GM23248 (cell line): ENCODE measurements at regions not wholly inside any gene's neighbourhood (a gene's known extent, or its start where the extent isn't known, plus 50 kb on each side); places are given as distances from the start of the nearest gene placed in this dataset.

ENCODE experiments used
- DNase-seq: peaks from one replicate; pipeline ENCODE4 v3.0.0-alpha.2; 2015
- H2AFZ ChIP-seq: fragments of 200-600 bp; sonication (generic); 2 replicates; pipeline ENCODE4 v1.6.1; 2016; ENCODE audit warnings: antibody characterized with exemption
- H3F3A ChIP-seq: fragments of 200-600 bp; sonication (generic); 2 replicates; pipeline ENCODE4 v1.6.1; 2016; ENCODE audit warnings: mild to moderate bottlenecking, antibody characterized with exemption, mixed run types; ENCODE audit not compliant: insufficient read depth
- H3K27ac ChIP-seq: fragments of 200-600 bp; sonication (generic); 2 replicates; pipeline ENCODE4 v1.5.1; 2016; ENCODE audit warnings: mild to moderate bottlenecking
- H3K27me3 ChIP-seq: fragments of 200-600 bp; sonication (generic); replicated peaks from 2 replicates; pipeline ENCODE4 v1.6.1; 2016; ENCODE audit warnings: mild to moderate bottlenecking; ENCODE audit not compliant: insufficient read depth
- H3K36me3 ChIP-seq: fragments of 200-600 bp; sonication (generic); 2 replicates; pipeline ENCODE4 v1.6.1; 2016; ENCODE audit warnings: low read depth, mild to moderate bottlenecking
- H3K4me1 ChIP-seq: fragments of 200-600 bp; sonication (generic); 2 replicates; pipeline ENCODE4 v1.6.1; 2016; ENCODE audit warnings: mild to moderate bottlenecking; ENCODE audit not compliant: insufficient read depth
- H3K4me2 ChIP-seq: fragments of 200-600 bp; sonication (generic); one replicate; pipeline ENCODE4 v1.6.1; 2016; ENCODE audit warnings: mild to moderate bottlenecking; ENCODE audit not compliant: unreplicated experiment
- H3K4me3 ChIP-seq: fragments of 200-600 bp; sonication (generic); 2 replicates; pipeline ENCODE4 v1.5.1; 2016; ENCODE audit warnings: mild to moderate bottlenecking
- H3K79me2 ChIP-seq: fragments of 200-600 bp; sonication (generic); 2 replicates; pipeline ENCODE4 v1.6.1; 2016; ENCODE audit warnings: mild to moderate bottlenecking; ENCODE audit not compliant: insufficient read depth
- H3K9ac ChIP-seq: fragments of 200-600 bp; sonication (generic); 2 replicates; pipeline ENCODE4 v1.6.1; 2016; ENCODE audit warnings: mild to moderate bottlenecking
- H3K9me2 ChIP-seq: fragments of 200-600 bp; sonication (generic); 2 replicates; pipeline ENCODE4 v1.6.1; 2016; ENCODE audit warnings: mixed run types, mild to moderate bottlenecking, moderate library complexity; ENCODE audit not compliant: insufficient read depth
- H3K9me3 ChIP-seq: fragments of 200-600 bp; sonication (generic); one replicate; pipeline ENCODE4 v1.6.1; 2017; ENCODE audit warnings: low read depth
- H4K20me1 ChIP-seq: fragments of 200-600 bp; sonication (generic); 2 replicates; pipeline ENCODE4 v1.6.0; 2016; ENCODE audit not compliant: insufficient read depth
- EZH2 ChIP-seq: fragments of 200-600 bp; sonication (generic); IDR thresholded peaks from 2 replicates; pipeline ENCODE4 v1.6.1; 2018; ENCODE audit warnings: antibody characterized with exemption, mild to moderate bottlenecking; ENCODE audit not compliant: insufficient read depth, poor library complexity, severe bottlenecking
- EZH2phosphoT487 ChIP-seq: fragments of 200-600 bp; sonication (generic); IDR thresholded peaks from 2 replicates; pipeline ENCODE4 v1.6.1; 2018; ENCODE audit warnings: antibody characterized with exemption, moderate library complexity, mild to moderate bottlenecking, low read depth; ENCODE audit not compliant: insufficient read depth
- WGBS, 2 experiments: methylation state at CpG; one replicate each; pipeline ENCODE4 v1.1.6; 2015 to 2017; ENCODE audit warnings: low lambda C conversion rate in 2 of 2, low coverage in 1 of 2; ENCODE audit errors: missing lambda C conversion rate in 2 of 2; 5-methylcytosine and 5-hydroxymethylcytosine counted together
- in situ Hi-C: fragments of 300-500 bp; cut with MboI; formaldehyde crosslinking; loops from 2 replicates; pipeline ENCODE4 v1.15.0; 2020

GRCh38 chr2:195407783-195408182 lies 249.2 kb upstream of the SLC39A10 start:
- 68 to 69% methylated on average over 3 of the region's 3 CpGs for WGBS, 2 experiments
- Histone ChIP-seq H3K79me2 (no peaks in the 10 kb centered on the region), H2AFZ (no peak overlapping the region), H3K4me3 (no peak overlapping the region), H3K36me3 (no peaks in the 10 kb centered on the region), H3K4me2 (no peak overlapping the region), H3K9me3 (no peaks in the 10 kb centered on the region), H3K9ac (no peak overlapping the region), H3K9me2 (no peaks in the 10 kb centered on the region), H4K20me1 (no peaks in the 10 kb centered on the region), H3K27me3 (no peaks in the 10 kb centered on the region), H3K27ac (no peak overlapping the region), H3F3A (peaks cover 8% of the 10 kb centered on the region), H3K4me1 (peaks cover 18% of the 10 kb centered on the region; the same call in 1 of the 2 replicates)
- DNase-seq, result peak; percentile 66
- in situ Hi-C loops, result no loop called here
- TF ChIP-seq EZH2, result no peak
- TF ChIP-seq EZH2phosphoT487, result no peak

- Histone ChIP-seq H2AFZ (no peak overlapping the region), H3K4me3 (no peak overlapping the region), H3K4me1 (peaks cover 18% of the 10 kb centered on the region; the same call in 1 of the 2 replicates), H4K20me1 (no peaks in the 10 kb centered on the region), H3K9ac (no peak overlapping the region), H3K27ac (no peak overlapping the region), H3K79me2 (no peaks in the 10 kb centered on the region), H3F3A (peaks cover 8% of the 10 kb centered on the region), H3K4me2 (no peak overlapping the region), H3K9me3 (no peaks in the 10 kb centered on the region), H3K27me3 (no peaks in the 10 kb centered on the region), H3K9me2 (no peaks in the 10 kb centered on the region), H3K36me3 (no peaks in the 10 kb centered on the region)
- DNase-seq, result no peak
- in situ Hi-C loops, result no loop called here
- WGBS, 2 experiments, result 87 to 91% methylated on average over 13 of the region's 13 CpGs
- no peak for TF ChIP-seq EZH2
- TF ChIP-seq EZH2phosphoT487, result no peak
These were observed 250.0 kb upstream of the SLC39A10 start for GRCh38 chr2:195406886-195407603.

- no peak overlapping the region for H3K9ac ChIP-seq
- no peaks in the 10 kb centered on the region for H3K36me3 ChIP-seq
- no peak overlapping the region for H3K4me3 ChIP-seq
- no peak overlapping the region for H3K27ac ChIP-seq
- DNase-seq, result no peak
- in situ Hi-C loops, result no loop called here
- H2AFZ ChIP-seq, result no peak overlapping the region
- no peak overlapping the region for H3K4me2 ChIP-seq
- H3K79me2 ChIP-seq, result no peaks in the 10 kb centered on the region
- H4K20me1 ChIP-seq, result no peaks in the 10 kb centered on the region
- no peaks in the 10 kb centered on the region for H3F3A ChIP-seq
- H3K4me1 ChIP-seq, result 0 out of 2 replicates have a peak, but pooled peaks cover 12% of the 10 kb centered on the region
- WGBS, 2 experiments, result 30 to 48% methylated on average over 2 of the region's 2 CpGs
- TF ChIP-seq EZH2 (no peak), EZH2phosphoT487 (no peak)
- no peaks in the 10 kb centered on the region for H3K9me3 ChIP-seq
- H3K9me2 ChIP-seq, result no peaks in the 10 kb centered on the region
- H3K27me3 ChIP-seq, result no peaks in the 10 kb centered on the region
These were observed 252.4 kb upstream of the SLC39A10 start for GRCh38 chr2:195404651-195405050.

GRCh38 chr2:195396479-195396878 lies 260.5 kb upstream of the SLC39A10 start:
- no peaks in the 10 kb centered on the region for H3K9me3 ChIP-seq
- no peaks in the 10 kb centered on the region for H3K27me3 ChIP-seq
- H3K4me2 ChIP-seq, result no peak overlapping the region
- no peaks in the 10 kb centered on the region for H3K79me2 ChIP-seq
- H3K9ac ChIP-seq, result no peak overlapping the region
- H3K4me3 ChIP-seq, result no peak overlapping the region
- TF ChIP-seq EZH2phosphoT487, result no peak
- TF ChIP-seq EZH2, result no peak
- no peaks in the 10 kb centered on the region for H4K20me1 ChIP-seq
- WGBS, 2 experiments, result 80 to 92% methylated on average over 2 of the region's 2 CpGs
- no peaks in the 10 kb centered on the region for H3F3A ChIP-seq
- H3K36me3 ChIP-seq, result no peaks in the 10 kb centered on the region
- DNase-seq, result no peak
- H3K4me1 ChIP-seq, result no peaks in the 10 kb centered on the region
- H2AFZ ChIP-seq, result no peak overlapping the region
- in situ Hi-C loops, result no loop called here
- H3K27ac ChIP-seq, result no peak overlapping the region
- H3K9me2 ChIP-seq, result no peaks in the 10 kb centered on the region
